OCI-LY7 (cell line): ENCODE measurements at regions not wholly inside any gene's neighbourhood (a gene's known extent, or its start where the extent isn't known, plus 50 kb on each side); places are given as distances from the start of the nearest gene placed in this dataset.

Source experiments
- EZH2phosphoT487 ChIP-seq: fragments of 200-600 bp; sonication (generic); IDR thresholded peaks from 2 replicates; pipeline ENCODE4 v1.6.1; 2018; ENCODE audit warnings: low read depth, borderline replicate concordance, mild to moderate bottlenecking, mixed run types, antibody characterized with exemption, low read length, moderate library complexity, mixed read lengths
- TF ChIP-seq, protein P1 (sequence below): fragments of 200-600 bp; sonication (generic); conservative IDR thresholded peaks from 2 replicates; pipeline ENCODE4 v1.5.1; 2014; ENCODE audit warnings: mild to moderate bottlenecking, antibody characterized with exemption, low read length, moderate library complexity, mixed read lengths

- TF ChIP-seq, protein P1, sequence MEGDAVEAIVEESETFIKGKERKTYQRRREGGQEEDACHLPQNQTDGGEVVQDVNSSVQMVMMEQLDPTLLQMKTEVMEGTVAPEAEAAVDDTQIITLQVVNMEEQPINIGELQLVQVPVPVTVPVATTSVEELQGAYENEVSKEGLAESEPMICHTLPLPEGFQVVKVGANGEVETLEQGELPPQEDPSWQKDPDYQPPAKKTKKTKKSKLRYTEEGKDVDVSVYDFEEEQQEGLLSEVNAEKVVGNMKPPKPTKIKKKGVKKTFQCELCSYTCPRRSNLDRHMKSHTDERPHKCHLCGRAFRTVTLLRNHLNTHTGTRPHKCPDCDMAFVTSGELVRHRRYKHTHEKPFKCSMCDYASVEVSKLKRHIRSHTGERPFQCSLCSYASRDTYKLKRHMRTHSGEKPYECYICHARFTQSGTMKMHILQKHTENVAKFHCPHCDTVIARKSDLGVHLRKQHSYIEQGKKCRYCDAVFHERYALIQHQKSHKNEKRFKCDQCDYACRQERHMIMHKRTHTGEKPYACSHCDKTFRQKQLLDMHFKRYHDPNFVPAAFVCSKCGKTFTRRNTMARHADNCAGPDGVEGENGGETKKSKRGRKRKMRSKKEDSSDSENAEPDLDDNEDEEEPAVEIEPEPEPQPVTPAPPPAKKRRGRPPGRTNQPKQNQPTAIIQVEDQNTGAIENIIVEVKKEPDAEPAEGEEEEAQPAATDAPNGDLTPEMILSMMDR: no peak
- TF ChIP-seq EZH2phosphoT487: no peak
Measured at GRCh38 chr6:88502391-88502790, 336.2 kb upstream of the CNR1 start.
